PC-9 (cell line): ENCODE measurements at regions not wholly inside any gene's neighbourhood (a gene's known extent, or its start where the extent isn't known, plus 50 kb on each side); places are given as distances from the start of the nearest gene placed in this dataset.

Experiments
- EZH2 ChIP-seq: fragments of 200-600 bp; sonication (generic); IDR thresholded peaks from 2 replicates; pipeline ENCODE4 v1.8.0; 2017; ENCODE audit warnings: antibody characterized with exemption, low read depth
- TF ChIP-seq, protein P1 (sequence below): fragments of 200-600 bp; sonication (generic); conservative IDR thresholded peaks from 2 replicates; pipeline ENCODE4 v1.6.1; 2017; ENCODE audit warnings: mixed run types, antibody characterized with exemption, mild to moderate bottlenecking, moderate library complexity

DNA sequence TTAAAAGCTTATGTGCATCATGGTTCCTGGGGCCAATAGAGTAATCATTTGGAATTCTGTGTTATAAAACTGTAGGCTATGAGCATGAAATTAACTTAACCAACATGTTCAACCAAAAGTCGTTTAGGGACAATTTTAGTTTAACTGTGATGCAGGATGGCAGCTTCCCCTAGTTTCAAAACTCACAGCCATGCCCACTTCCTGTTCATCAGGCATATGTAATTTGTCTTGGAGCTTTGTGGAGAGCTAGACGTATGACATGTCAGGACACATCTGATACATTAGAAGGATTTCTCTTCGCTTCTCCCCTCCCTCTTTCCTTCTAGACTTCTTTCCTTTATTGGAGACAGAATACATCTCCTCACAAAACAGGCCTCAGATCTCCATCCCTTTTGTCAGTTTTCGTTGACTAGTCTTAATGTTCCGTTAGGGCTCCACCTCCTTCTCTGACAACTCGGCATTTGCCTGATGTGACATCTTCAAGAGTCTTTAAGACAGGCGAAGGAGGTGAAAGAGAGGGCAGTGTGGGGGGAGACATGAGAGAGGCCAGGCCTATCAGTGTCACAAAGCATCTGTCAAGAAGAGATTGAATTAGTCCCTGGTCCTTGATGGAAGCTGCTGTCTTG, 176.0 kb downstream of the MSX2 start:
- TF ChIP-seq, protein P1, sequence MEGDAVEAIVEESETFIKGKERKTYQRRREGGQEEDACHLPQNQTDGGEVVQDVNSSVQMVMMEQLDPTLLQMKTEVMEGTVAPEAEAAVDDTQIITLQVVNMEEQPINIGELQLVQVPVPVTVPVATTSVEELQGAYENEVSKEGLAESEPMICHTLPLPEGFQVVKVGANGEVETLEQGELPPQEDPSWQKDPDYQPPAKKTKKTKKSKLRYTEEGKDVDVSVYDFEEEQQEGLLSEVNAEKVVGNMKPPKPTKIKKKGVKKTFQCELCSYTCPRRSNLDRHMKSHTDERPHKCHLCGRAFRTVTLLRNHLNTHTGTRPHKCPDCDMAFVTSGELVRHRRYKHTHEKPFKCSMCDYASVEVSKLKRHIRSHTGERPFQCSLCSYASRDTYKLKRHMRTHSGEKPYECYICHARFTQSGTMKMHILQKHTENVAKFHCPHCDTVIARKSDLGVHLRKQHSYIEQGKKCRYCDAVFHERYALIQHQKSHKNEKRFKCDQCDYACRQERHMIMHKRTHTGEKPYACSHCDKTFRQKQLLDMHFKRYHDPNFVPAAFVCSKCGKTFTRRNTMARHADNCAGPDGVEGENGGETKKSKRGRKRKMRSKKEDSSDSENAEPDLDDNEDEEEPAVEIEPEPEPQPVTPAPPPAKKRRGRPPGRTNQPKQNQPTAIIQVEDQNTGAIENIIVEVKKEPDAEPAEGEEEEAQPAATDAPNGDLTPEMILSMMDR = no peak
- no peak for TF ChIP-seq EZH2
